ENCODE measurements at regions not wholly inside any gene's neighbourhood (a gene's known extent, or its start where the extent isn't known, plus 50 kb on each side); places are given as distances from the start of the nearest gene placed in this dataset.

DNA sequence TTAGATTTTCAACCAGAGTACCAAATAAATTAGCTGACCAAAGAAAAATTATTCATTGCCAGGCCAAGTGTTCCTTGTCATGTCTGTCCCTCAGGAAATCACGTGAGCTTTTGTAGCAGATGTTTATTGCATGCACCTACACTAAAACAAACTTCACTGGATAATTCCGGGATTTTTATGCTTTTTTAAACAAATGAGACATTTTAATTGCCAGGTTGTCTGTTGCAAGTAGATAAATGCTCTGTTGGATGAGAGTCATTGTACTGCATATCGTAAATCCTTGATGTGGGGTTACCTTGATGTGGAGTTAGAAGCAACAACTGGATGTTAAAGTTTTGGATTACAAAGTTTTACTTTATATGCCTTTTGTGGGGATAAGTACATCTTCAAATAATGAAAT, 1187.7 kb upstream of the PCDH9 start:
- DNase-seq = no peak

DNA sequence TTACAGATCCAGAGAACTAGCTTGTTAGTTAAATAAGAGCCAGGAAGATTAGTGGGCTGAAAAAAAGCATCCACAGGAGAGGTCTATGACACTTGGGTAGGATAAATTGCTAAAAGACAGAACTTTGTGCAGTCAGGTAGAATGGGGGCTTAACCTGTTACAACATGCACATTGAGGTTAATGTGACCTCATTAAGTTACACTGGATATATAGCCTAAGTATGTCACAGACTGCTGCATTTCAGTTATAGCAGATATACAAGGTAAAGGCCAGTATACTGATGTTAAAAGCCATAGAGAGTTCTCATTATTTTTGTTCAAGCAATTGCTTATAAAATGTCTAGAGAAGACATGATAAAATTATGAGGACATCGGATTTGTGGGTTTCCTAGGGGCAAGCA, 1179.9 kb upstream of the PCDH9 start:
- no peak for DNase-seq

DNA sequence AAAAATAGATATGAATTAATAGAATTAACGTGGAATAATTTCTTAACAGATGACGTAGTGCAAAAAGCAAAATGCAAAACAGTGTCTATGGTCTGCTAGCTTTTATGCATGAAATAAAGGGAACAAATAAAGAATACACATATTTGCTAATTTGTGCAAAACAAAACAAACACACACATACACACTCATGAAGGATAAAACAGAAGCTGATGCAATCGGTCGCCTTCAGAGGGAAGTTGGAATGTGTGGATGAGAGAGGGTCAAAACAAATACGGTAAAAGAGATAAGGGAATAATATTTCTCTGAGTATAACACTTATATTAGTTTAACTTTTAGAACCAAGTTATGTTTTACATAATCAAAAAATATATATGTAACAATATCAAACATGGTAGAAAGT, 1160.9 kb upstream of the PCDH9 start:
- no peak for DNase-seq

DNA sequence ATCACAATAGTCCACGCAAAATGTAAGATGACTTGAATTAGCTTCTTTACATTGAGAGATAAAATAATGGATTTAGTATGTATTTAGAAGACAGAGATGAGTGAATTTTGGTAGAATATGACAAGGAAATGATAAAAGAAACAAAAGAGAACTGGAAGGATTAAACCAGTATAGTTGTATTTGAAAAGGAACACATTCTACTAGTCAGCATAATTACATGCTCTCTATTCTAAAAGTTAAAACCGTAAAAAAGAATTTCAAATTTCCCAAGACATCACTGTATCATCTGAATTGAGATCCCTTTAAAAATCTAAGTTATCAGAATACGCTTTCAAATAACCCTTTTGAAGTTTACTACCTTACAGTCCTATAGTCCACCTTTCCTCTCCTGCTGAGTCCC, 1156.7 kb upstream of the PCDH9 start:
- DNase-seq = no peak

DNA sequence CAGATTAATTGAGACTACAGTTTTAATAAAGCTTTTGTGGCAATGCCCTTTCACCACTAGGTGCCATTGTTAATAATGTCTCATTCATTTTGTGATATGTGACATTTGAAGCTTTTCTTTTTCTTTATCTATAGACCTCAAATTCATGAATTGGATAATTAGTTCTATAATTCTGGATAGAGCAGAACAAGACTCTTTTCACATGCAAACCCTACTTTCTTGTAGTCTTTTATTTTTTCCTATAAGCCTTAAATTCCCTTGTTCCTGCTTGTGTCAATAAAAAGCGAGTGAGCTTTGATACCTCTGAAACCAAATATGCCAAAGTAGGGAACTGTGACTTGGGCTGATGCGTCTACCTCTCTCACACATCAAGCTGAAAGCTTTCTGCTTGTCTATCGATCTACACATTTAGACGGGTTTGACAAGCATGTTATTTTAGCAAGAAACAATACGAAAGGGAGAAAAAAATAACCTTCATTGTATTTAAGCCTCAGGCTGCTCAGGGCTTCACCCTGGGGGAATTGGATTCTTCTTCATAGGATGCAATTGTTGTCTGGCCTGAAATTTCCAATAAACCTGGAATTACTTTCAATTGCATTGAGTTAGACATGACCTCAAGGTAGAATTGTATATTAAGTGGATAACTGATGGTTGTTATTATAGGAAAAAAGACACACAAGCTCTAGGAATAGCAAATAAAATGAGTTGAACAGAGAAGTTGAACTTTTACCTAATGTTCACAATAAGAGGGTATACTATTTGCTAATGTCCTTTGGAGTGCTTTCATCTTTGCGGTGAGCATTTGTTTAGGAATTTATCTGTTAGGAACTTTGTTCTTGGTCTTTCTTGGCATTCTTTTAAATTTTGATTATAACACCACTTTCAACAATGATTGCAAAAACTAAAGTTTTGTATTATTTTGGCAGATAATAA, 1150.2 kb upstream of the PCDH9 start:
- no peak for DNase-seq

DNA sequence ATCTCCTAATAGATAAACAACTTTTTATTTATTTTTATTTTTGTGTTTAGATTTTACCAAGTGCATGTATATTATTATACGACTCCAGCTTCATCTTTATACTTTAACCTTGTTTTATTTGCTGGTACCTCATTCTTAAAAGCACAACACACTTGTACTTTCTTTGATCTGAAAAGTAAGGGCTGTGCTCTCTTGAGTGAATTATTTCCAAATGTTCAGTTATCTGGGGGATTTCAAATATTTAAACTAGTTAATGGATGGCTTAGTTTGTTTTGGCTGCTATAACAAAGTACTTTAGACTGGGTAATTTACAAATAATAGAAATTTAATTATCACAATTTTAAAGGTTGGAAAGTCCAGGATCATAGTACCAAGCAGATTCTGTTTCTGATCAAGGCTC, 1148.2 kb upstream of the PCDH9 start:
- no peak for DNase-seq

DNA sequence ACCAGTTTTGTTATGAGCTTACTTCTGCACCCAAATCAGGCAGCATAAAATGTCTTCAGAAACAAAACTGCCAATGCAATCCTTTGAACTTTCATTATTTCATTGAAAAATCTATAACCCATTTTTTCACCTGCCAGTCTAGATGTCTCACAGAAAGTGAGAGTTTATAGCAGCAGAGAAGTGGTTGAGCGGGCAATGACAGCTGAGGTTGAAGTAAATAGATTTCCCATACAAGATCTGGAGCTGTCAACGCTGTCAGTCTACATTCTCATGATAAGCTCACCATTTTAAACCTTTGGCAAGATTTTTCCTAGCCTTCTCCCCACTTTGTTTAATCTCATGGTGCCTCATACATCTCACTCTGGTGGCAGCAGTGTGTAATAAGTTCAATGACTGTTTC, 1144.9 kb upstream of the PCDH9 start:
- no peak for DNase-seq

DNA sequence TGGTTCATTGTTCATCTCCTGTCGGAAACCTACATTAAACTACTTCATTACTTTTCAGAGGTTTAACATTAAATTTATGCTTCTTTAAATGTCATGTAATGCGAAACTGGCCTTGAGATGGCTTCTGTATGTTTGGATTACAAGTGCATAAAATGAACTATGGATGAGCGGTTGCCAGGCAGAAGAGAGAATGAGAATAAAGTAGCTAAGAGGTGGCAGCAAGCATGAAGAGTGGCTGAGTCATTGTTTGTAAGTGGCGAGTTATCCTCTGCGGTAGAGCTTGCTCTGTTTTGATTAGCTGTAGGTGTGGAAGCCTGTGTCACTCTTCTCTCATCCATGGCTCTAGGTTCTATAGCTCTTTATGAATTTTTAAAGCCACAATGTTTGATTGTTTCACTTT, 1139.6 kb upstream of the PCDH9 start:
- DNase-seq = no peak

DNA sequence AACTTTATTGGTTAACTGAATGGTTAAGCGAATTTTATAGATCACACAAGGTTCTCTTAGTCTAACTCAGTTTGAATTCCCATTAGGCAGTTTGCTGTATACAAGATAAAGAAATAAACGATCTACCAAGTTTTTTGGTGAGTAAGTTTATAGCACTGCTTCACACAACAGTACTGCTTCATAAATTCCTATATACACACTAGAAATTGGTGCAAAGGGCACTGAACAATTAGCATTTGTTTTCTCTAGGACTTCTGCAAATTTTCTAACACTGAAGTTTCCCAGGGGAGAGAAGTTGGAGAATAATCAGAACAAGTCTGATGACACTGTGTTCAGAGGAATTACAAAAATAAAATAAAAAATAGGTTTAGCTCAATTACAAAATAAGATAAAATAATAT, 1138.8 kb upstream of the PCDH9 start:
- DNase-seq = no peak

DNA sequence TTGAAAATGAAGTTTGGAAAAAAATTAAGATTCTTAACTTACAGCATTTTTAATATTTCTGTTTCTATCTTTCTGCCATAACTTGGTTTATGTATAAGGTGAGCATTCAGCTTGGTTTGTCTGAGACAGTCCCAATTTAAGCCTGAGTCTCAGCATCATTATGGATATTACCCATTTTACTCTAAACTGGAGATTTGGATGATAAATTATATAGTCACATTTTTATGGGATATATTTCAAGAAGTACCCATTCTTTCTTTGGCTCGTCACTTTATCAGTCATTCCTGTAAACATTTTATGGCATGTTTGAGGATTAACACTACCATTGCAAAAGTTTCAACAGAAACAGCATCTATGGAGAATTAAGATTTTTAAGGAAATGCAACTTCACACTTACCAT, 1129.0 kb upstream of the PCDH9 start:
- DNase-seq = no peak

DNA sequence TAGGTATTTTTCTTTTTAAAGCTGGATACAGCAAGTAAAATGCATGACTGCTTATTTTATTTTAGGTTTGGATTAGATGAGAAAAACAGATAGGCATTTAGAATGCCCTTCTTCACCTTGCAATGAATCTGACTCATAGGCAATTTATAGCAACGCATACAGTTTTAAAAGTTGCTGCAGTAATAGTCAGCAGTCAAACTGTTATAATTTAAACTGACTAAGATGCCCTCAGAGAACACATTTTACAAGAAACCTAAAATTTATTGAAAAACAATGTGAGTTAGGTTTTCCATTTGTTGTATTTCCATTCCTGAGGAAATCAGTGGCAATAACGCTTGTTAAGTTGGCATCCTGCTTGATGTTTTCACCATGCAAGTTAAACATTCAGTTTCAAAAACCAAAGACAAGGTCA, 1128.2 kb upstream of the PCDH9 start:
- no peak for DNase-seq

DNA sequence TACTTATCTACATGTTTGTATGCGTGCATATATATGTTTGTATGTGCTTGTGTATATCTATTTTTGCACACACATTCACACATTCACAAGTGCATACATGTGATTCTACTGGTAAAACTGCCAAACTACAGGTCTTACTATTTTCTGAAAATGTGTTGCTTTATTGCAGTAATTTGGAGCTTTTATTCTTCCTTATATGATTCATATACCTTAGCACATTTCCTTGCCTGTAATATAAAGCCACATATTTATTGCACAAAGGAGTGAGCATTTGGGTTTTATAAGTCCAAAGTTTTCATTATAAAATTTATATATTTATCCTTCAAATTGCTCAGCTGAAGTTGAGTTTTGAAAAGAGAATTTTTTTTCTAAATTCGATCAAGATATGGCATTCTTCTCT, 1120.4 kb upstream of the PCDH9 start:
- DNase-seq = no peak

DNA sequence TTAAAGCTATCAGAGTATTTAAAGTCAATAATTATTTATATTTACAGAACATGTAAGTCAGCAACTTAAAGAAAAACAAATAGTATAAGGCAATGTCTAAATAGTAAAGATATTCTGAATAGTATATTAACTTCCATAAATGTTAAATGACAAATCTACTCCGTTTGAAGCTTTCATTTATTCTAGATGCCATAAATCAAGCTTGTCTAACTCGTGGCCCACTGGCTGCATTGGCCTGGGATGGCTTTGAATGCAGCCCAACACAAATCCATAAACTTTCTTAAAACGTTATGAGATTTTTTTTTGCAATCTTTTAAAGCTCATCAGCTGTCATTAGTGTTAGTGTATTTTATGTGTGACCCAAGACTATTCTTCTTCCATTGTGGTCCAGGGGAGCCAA, 1117.1 kb upstream of the PCDH9 start:
- no peak for DNase-seq

DNA sequence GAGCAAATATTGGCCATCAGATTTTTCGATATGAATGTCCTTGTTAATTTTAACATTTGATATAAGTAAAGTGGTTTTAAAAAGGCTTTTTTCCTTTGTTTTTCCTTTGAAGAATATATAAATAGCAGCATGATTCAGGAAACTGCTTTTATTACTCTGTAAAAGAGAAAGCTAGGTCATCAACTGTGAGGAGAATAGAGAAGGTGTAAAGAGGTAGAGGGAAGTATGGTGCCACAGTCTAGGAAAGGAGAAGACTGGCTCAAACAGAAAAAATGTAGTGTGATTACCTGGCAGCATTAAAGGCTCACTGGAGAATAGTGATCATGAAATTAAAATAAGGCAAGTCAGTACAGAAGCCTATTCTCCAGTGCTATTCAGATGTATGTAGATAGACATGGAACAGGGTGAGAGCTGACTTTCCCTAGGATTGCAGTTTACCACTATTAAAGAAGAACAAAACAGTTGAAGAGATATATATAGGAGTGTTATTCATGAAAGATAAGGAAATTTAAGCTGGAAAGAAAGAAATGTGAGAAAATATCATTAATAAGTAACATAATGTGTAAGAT, 1115.9 kb upstream of the PCDH9 start:
- no peak for DNase-seq

DNA sequence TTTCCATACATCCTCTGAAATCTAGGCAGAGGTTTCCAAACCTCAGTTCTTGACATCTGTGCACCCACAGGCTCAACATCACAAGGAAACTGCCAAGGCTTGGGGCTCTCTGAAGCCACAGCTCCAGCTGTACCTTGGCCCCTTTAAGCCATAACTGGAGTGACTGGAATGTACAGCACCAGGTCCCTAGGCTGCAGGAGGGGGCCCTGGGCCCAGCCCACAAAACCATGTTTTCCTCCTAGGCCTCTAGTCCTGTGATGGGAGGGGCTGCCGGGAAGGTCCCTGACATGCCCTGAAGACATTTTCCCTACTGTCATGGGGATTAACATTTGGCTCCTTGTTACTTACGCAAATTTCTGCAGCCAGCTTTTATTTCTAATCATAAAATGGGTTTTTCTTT, 1093.0 kb upstream of the PCDH9 start:
- DNase-seq = no peak

DNA sequence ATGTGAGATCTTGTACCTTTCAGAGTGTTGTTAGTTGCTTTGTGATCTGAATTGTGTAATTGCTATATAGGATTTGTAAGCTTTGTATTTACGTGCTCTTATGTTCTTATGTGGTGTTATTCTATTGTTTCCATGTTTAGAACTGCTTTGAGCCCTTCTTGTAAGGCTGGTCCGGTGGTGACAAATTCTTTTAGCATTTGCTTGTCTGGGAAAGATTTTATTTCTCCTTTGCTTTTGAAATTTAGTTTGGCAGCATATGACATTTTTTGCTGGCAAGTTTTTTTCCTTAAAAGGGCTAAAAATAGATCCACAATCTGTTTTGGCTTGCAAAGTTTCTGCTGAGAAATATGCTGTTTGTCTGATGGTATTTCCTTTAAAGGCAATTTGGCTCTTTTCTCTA, 1089.2 kb upstream of the PCDH9 start:
- DNase-seq = no peak

DNA sequence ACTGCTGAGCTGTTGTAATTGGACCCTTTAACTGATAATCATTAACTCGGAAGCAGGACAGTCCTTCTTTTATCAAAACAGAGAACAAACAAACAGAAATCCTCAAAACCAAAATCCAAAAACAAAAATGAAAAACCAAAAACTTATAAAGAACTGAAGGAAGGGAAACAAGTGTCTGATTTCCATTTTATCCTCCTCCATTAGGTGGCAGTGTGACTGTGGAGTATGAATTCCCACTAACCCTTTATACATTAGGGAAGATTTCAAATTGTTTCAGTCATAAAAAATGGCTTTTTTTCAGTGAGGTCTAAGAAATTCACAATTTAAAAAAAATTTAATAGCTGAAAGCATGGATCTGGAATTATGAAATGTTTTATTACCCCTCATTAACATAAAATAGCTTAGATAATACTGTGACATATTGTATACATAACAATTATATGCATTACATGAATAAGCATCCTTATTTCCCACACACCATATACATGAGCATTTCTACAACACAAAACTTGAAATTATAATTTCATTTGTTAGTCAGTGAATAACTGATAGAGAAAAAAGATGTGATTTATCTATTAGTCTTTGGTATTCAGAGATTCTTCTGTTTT, 1074.3 kb upstream of the PCDH9 start:
- peak; percentile 2 to 18 for DNase-seq

DNA sequence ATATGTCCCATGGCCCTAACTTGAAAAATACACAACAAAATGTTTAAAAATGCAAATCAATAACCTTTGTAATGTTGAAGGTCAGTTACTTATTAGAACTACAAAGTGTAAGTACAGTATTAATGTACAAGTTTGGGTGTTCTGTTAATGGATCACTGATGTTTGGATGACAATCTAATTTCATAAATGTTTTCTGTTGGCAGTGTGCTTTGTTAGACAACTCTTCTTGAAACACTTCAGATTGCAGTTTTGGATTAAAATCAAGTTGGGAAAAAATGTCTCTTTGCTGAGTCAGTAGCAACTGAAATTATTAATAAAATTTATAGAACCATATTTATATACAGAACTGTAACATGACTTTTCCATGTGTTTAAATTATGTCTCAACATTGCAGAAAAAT, 1063.5 kb upstream of the PCDH9 start:
- no peak for DNase-seq

DNA sequence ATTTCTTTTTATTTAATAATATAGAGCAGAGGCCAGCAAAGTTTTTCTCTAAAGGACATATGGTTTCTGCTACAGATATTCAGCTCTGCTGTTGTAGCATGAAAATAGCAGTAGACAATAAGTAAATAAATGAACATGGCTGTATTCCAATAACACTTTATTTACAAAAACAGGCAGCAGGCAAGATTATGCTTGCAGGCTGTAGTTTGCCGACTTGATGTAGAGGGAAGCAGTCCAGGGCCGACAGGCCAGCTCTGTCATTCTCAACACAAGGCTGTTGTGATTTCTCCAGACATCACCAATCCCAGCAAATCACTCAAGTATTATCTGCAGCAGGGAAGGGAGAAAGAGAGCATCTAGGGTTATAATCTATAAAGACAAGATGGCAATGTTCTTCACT, 1062.5 kb upstream of the PCDH9 start:
- DNase-seq = no peak

DNA sequence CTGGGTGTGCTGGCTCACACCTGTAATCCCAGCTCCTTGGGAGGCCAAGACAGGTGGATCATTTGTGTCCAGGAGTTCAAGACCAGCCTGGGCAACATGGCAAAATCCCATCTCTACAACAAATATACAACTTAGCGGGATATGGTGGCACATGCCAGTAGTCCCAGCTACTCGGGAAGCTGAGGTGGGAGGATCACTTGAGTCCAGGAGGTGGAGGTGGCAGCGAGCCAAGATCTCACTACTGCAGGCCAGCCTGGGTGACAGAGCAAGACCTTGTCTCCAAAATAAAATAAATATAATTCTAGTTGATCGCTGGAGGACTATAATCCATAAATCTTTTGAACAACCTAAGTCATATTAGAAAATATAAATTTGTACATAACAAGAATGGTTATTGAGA, 1061.5 kb upstream of the PCDH9 start:
- no peak for DNase-seq

DNA sequence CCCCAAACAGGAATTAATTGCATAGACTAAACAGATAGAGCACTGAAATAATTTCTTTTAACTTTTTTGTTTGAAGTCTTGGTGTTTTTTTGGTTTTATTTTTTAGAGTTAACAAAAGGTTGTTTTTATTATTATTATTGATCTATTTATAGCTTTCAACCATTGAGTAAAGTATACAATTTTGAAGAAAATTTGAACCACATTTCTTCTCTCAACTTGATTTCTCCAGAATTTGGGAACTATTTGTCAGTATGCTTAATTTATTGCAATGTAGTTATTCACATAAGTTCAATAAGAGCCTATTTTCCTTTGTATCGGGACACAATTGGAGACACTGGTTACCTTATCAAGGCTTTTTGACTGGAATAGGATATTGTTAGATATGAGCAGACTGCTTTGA, 1045.6 kb upstream of the PCDH9 start:
- no peak for DNase-seq

DNA sequence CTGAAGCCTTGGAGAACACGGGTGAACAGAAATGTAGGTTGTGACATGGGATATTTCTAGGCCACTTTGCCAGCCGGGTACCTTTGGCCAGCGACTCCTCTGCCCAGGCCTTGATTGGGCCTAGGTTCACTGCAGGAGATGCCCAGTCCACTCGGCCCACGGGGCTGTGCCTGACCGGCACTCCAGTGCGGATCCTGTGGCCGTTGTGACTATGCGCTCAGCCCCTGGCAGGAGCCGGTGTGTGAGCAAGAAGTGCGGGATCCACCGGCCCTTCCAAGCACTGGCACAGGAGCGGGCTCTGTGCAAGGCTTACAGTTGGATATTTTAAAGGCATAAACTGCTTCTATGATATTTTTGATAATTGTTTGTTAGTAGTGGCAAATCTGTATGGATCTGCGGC, 1042.5 kb upstream of the PCDH9 start:
- no peak for DNase-seq

DNA sequence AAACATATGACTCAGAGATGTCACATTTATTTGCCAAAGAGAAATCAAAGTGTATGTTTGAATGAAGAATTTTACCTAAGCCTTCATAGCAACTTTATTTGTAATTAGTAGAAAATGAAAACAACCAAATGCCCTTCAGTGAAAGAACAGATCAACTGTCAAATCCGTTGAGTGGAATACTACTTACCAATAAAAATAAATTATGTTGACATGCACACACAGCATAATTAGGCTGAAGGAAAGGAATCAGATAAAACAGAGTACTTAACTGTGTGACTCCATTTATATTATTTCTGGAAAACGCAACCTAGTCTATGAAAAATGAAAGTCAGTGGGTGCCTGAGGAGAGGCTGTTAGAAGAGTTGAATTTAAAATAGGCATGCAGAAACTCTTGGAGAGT, 1034.6 kb upstream of the PCDH9 start:
- DNase-seq = no peak

DNA sequence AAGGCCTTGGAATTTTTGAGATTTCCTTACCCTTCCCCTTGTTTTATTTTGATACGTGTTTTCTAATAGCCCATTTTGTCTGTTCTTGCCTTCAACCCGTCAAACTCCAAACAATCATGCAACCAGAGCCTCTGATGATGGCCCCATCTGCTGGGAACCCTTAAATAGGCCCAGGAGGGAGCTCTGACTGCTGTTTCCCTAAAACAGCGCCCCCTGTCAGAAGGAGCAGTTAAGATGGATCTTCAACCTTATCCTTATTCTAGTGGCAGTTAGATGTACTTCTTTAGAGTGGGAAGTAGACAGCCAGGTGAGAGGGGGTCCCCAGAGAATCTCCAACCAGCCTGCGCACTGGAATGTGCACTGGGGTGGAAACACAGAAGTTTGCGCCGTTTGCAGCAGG, 1031.0 kb upstream of the PCDH9 start:
- no peak for DNase-seq
